22Rv1 (cell line): ENCODE measurements at regions not wholly inside any gene's neighbourhood (a gene's known extent, or its start where the extent isn't known, plus 50 kb on each side); places are given as distances from the start of the nearest gene placed in this dataset.

ENCODE experiments used
- H3K27ac ChIP-seq: fragments of 450-650 bp; 2 replicates; pipeline ENCODE4 v1.5.1; 2017
- ZFX ChIP-seq: fragments of 450-650 bp; IDR thresholded peaks from 2 replicates; pipeline ENCODE4 v1.6.1; 2017; ENCODE audit warnings: antibody characterized with exemption, borderline replicate concordance
- TF ChIP-seq, protein P1 (sequence below): fragments of 450-650 bp; IDR thresholded peaks from 2 replicates; pipeline ENCODE4 v1.5.1; 2017; ENCODE audit warnings: mild to moderate bottlenecking

DNA sequence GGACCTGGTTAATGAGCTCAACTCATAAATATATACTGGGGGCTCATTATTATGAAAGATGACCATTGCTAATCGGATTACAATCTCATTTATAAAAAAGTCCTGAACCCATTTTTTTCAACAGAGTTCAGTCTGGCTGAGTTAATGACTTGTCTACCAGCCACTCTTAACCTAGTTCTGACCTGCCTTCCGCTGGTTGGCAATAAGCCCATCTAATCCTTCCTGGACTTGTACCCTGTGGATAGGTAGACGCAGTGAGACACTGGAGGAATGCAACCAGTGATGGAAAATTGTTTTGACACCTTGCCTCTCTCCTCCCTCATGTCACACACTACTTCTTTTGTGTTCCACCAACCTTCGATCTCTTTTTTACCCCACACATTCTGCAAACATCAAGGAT, 279.9 kb downstream of the FOXO1 start:
- no peak overlapping the region for H3K27ac ChIP-seq
- TF ChIP-seq, protein P1, sequence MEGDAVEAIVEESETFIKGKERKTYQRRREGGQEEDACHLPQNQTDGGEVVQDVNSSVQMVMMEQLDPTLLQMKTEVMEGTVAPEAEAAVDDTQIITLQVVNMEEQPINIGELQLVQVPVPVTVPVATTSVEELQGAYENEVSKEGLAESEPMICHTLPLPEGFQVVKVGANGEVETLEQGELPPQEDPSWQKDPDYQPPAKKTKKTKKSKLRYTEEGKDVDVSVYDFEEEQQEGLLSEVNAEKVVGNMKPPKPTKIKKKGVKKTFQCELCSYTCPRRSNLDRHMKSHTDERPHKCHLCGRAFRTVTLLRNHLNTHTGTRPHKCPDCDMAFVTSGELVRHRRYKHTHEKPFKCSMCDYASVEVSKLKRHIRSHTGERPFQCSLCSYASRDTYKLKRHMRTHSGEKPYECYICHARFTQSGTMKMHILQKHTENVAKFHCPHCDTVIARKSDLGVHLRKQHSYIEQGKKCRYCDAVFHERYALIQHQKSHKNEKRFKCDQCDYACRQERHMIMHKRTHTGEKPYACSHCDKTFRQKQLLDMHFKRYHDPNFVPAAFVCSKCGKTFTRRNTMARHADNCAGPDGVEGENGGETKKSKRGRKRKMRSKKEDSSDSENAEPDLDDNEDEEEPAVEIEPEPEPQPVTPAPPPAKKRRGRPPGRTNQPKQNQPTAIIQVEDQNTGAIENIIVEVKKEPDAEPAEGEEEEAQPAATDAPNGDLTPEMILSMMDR, result no peak
- no peak for TF ChIP-seq ZFX

DNA sequence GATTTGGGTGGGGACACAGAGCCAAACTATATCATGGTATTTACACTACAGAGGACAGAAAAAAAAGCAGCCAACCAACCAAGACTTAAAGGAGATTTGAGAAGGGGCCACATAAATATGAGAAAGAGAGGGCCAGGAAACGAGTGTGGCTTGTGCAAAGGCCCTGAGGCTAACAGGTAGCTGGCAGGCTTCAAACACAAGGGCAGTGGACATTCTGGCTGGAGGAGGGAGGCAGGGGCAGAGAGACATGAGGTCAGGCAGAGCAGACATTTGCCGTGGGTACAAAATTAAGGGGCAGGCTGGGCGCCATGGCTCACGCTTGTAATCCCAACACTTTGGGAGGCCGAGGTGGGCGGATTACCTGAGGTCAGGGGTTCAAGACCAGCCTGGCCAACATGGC, 278.7 kb downstream of the FOXO1 start:
- no peak for TF ChIP-seq ZFX
- TF ChIP-seq, protein P1, result no peak
- no peak overlapping the region for H3K27ac ChIP-seq

DNA sequence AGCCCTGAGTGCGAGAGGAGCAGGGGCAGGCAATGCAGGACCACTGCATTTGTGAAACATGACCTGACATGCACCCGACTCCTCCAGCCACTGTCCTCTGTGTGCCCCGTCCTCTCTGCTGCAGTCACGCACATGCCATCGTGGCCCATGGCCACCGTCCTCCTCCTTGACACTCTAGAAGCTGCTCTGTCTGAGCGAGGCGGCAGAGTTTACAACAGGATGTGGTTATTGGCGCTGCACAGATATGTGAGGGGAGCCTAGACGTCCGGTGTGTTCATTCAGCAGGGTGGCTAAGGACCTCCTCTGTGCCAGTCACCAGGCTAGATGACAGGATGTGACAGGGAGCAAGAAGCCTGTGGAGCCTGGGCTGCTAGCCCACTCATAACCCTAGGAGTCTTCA, 277.8 kb downstream of the FOXO1 start:
- TF ChIP-seq, protein P1, result no peak
- no peak for TF ChIP-seq ZFX
- H3K27ac ChIP-seq, result no peak overlapping the region

DNA sequence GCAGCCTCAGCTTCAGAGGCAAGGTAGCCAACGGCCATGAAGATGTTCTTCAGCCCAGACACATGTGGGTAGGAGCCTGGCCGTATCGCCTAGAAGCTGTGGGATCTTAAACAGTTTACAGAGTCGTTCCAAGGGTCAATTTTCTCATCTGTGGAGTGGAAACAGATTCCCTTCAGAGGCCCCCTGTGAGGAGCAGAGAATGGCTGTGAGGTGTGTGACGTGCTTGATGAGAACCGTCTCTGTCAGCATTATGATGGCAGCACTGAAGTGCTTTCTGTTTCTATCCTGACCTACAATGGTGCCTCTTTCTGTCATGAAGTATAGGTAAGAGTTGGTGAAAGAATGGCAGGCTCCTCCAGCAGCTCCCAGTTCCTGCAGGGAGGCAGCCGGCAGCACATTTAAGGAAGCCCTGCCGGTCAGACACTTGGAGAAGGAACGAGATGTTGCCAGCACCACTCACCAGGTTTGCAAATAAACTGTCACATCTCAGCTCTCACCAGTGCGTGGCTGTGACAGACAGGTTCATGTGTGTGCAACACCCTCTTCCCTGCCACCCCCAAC, 277.3 kb downstream of the FOXO1 start:
- no peak overlapping the region for H3K27ac ChIP-seq
- TF ChIP-seq, protein P1, result no peak
- no peak for TF ChIP-seq ZFX

DNA sequence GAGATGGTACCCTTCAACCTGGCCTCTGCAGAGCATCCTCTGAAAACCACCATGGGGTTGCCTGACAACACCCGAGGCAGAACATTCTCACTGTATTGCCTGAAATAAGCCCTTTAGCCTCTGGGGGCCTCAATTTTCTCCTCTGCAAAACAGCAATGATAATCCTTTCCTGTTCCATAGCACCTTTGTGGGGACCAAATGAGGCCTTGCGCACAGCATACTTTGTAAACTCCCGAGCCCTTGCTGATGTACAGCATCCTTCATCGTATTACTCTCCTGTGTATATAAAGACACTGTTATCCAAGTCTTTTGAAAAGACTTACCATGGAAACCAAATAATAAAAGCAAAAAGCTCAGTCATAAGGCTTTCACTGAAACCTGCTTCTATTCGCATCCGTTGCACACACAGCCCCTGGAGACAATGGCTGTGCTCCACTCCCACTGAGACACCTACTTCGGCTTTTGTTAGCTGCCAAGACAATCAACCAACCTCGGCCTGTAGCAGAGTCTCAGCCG, 276.0 kb downstream of the FOXO1 start:
- TF ChIP-seq, protein P1, result no peak
- TF ChIP-seq ZFX, result no peak
- H3K27ac ChIP-seq, result no peak overlapping the region

DNA sequence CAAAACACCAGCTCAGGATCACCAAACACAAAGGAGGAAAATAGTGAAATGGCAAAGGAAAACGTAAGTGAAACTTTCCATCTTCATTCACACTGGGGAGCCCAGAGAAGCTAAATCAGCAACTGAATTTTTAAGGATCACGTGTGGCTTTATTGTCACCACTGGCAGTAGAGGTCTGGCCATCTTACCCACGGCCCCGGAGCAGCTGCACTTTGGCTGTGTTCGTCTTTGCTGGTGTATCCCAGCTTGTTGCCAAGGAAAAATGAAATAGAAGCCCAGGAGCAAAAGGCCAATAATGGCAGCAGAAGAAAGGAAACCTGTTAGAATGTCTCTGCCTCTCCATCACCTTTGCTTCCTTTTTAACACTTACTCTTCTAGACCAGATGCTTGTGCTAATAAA, 274.7 kb downstream of the FOXO1 start:
- no peak for TF ChIP-seq ZFX
- TF ChIP-seq, protein P1, result no peak
- no peak overlapping the region for H3K27ac ChIP-seq

DNA sequence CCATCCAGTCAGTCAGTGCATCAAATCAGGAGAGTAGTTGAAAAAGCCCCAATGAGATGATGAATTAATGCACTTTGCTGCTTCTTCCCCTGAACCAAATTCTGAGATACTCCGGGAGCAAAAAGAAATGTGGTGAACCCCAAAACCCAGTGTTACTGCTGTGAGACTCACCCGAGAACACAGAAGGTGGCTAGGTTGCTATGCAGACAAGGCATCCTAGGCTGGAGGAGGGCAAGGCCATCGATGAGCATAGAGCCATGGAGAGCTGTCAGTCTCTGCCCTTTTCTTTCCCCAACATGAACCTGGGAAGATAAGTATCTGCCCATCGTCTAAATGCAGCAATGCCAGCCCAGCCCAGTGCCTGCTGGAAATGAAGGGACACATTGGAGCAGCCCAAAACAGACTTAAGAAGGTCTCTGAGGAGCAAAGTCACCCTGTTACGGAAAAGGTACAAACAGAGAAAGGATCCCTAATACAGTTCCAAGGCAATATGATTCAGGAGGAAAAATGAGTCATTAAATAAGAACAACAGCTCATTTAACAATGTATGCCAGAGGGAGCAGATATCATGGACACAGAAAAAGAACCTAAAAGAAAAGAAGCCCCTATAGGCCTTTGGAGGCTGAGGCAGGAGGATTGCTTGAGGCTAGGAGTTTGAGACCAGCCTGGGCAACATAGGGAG, 272.0 kb downstream of the FOXO1 start:
- no peak for TF ChIP-seq ZFX
- TF ChIP-seq, protein P1, result no peak
- H3K27ac ChIP-seq, result no peak overlapping the region
